GM18867 (cell line): ENCODE measurements at regions not wholly inside any gene's neighbourhood (a gene's known extent, or its start where the extent isn't known, plus 50 kb on each side); places are given as distances from the start of the nearest gene placed in this dataset.

Experiments
- ATAC-seq: cut with Tn5 transposase; IDR thresholded peaks from one replicate; pipeline ENCODE4 v1.9.1; 2021; ENCODE audit warnings: mild to moderate bottlenecking, moderate library complexity; ENCODE audit not compliant: unreplicated experiment

DNA sequence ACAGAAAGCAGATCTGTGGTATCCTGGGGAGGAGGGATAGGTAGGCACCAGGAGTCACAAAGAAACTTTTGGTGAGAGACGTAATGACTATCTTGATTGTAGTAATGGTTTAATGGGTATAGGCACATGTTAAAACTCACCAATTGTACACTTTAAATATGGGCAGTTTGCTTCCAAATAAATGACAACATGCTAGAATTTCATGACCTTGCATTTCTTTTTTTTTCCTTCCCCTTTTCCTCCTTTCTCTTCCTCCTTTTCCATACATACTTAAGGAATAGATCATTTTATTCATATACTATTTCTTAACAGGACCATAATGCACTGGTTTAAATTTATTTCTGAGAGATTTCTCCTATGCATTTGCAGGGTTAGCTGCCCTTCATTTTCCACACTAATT is 341.8 kb downstream of the TMEM182 start:
- ATAC-seq, result no peak

DNA sequence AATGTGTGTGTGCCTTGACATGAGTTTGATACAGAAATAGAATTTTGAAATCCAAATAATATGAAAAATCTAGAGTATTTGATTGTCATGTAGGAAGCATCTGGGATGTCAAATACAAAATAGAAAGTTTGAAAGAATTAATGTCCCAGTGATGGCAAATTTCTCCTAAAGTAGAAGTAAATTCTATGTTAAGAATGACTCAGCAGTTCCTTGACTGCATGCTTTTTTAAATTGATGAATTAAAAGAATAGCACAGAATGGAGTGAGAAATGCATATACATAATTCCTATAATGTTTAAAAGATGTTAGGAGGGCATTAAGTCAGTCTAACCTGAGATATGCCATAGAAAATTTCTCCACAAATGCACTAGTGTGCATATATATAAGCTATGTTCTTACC is 357.5 kb downstream of the TMEM182 start:
- ATAC-seq, result no peak

DNA sequence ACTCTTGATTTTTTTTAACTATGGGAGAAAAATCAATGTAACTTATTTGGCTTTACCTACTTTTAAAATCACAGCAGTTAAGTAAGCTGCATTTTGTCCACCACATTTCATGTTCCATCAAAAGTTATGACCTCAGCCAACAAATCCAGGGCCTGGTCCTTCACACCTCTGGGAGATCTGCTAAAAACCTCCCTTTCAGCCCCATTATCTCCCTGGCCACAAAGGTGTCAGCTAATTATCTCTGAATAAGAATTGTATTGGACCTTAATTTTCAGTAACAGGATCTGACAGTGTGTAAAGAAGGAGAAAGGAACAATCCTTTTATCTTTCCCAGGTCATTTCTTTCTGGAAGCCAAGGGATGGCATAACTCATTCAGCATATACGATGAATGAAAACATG is 359.3 kb downstream of the TMEM182 start:
- ATAC-seq, result no peak

DNA sequence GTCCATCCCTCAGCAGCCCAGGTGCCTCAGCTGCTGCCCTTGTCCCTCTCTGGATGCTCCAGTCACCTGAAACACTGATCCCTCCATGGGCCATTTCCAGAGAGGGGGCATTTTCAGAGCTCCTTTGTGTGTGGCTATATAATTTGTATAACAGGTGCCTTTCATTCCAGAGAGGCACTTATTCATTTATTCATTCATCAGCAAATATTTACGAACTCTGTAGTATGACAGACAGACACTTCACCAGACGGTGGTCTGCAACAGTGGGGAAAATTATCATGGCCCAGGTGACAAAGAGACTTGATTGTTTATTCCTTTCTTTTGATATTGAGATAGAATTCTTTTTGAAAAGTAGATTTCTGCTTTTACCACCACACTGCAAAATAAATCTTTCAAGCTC is 361.7 kb downstream of the TMEM182 start:
- ATAC-seq, result no peak

DNA sequence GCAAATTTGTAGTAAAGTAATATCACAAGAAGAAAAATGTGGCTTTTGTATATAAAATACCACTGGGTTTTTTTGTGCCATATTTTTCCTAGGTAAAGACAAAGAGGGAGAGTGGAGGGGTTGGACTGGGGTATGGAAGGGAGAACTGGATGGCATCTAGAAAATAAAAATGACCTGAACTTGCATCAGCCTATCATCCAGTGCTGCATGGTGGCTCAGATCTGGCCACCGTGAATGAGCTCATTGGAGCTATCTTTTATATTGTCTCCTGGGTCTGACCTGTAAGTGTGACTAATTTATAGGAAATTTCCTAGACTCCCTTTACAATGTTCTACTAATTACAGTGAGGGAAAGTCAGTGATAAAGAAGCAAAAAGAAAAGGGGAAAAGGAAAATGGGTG is 369.0 kb downstream of the TMEM182 start:
- no peak for ATAC-seq

DNA sequence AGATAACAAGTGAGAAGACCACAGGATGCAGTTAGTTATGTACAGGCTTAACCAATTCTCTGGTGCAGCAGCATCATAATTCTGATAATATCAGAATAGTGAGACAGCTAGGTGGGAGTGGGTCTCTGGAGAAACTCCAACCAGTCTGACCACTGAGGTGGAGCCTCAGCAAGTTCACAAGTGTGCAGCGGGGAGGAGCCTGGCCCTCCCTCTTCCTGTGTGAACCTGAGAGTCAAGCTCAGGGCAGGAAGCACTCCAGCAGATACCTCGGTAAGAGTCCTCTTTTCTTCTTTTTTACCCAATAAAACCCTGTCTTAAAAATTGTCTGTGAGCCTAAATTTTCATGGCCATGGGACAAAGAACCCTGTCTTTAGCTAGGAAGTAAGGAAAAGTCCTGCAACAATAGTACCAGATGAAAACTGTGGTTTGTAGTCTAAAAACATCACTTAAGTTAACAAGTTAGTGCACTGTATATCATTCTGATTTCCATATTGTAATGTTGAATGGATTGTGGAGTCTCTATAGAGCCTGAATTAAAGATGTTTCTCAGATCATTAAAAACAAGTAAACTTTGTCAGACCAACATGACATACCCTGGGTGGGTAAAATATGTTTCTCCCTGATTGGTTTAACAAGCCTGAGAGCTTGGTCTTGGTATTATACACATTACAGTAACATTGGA is 370.8 kb downstream of the TMEM182 start:
- peak; percentile 100 for ATAC-seq

DNA sequence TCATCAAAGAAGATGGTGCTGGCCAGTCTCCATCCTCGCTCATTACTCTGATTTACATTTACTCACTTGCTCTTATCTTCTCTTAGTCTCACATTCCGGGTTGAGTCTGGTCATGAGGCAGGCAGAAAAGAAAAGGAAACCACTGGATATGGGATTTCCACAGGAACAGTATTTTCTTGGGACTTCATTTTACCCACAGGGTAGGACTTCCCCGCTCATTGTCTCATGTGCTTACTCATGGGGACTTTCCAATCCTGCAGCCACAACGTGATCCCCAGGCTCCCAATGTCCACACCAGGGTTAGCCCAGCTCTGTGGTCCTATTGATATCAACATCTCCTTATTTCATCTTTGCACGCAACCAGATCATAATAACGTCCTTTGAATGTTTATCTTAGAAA is 373.8 kb downstream of the TMEM182 start:
- ATAC-seq, result no peak

DNA sequence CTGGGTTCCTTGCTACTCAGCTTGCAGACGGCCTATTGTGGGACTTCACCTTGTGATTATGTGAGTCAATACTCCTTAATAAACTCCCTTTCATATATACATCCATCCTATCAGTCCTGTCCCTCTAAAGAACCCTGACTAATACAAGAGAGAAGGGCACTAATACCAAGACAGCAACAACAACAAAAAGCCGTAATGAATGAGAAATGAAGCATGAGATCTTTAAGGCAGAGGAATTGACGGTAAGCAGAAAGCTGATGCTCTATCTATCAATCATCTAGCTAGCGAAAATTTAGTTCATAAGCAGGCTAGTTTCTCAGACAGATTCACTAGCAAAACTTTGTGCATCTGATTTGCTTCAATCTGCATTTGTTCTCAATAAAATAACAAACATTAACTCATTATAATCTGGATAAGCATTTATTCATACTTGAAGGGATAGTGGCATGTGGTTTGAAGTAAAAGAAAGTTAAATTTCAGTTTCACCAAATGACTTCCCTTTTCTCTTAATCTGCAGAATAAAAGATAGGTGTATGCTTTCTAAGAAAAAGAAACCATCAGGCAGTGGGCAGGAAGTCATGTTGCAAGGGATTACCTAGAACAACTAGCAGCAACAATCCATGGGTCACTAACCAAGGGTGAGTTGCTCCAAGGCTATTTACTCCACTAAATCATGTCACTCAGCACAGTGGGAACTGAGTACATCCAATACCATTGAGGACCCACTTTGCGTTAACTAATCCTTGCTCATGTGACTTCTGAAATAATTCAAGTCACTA is 376.5 kb downstream of the TMEM182 start:
- peak; percentile 78 for ATAC-seq

DNA sequence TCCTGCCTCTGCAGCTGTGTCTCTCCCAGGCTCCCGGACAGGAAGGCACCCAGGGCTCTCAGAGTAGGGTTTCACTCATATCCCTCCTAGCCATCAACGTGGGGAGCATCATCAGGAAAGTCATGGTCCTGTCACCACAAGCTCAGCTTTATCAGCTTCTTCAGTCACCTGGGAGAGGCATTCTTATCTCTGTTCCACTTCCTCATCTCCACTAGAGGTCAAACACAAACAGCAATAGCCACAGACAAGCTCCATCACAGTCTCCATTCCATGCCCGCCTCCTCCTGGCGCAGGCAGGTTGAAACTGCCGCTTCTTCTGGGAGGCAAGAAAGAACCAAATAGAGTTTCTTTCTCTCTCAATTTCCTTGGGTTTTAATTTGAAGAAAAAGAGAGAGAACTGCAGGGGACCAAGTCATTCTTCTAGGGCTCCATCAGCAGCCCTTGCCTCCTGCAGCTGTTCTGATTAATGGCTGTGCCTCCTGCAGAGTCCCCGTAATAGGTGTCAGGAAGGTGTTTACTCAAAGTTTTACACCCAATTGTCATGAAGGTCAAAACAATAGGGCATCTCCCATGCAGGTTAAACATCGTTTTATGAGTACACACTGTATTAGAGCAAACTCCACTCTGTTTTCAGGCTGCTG is 377.9 kb downstream of the TMEM182 start:
- peak; percentile 39 for ATAC-seq

DNA sequence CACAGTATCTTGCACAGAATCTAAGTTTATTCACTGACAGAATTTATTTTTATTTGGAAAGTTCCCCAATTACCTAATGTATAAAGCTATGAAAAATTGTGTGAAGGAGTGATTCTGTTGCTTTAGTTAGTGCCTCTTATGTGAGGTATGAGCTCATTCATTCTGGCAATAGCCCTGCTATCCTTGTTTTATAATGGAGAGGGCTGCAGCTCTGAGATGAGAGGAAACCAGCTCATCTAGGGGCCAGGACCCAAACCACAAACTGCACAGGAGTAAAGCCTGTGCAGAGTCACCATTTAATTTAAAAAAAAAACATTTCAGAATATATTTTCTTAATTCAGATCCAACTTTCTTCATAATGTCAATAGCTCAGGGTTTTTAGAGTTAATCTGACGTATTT is 383.0 kb downstream of the TMEM182 start:
- ATAC-seq, result no peak

DNA sequence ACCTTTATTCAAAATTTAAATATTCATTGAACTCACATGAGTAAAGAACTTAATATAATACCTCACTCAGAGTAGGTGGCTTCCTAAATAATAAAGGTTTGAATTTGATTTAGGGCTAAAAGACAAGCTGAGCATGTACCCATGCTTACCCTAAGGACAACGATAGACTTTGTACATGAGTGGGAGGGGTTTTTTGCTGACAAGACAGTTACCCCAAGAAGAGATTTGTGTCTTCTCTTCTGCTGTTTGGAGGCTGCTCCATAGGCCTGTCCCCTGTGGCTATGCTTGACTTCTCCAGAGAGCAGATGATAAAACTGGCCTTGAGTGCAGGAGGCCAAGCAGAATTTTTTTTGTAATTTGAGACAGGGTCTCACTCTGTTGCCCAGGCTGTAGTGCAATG is 383.9 kb downstream of the TMEM182 start:
- ATAC-seq, result no peak

DNA sequence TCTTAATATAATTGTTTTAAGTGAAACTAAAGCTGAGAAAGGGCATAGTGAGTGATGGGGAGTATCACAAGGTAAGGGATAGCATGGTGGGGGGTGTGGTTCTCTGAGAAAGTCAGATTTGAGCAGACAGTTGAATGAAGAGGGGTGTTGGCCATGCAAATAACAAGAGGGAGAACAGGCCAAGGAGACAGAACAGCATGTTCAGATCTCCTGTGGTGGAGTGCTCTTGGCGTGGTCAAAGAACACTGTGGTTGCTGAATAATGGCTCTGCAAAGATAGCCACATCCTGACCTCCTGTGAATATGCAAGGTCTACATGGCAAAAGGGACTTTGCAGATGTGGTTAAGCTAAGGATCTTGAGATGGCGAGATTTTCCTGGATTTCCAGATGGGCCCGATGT is 389.2 kb downstream of the TMEM182 start:
- ATAC-seq, result no peak

DNA sequence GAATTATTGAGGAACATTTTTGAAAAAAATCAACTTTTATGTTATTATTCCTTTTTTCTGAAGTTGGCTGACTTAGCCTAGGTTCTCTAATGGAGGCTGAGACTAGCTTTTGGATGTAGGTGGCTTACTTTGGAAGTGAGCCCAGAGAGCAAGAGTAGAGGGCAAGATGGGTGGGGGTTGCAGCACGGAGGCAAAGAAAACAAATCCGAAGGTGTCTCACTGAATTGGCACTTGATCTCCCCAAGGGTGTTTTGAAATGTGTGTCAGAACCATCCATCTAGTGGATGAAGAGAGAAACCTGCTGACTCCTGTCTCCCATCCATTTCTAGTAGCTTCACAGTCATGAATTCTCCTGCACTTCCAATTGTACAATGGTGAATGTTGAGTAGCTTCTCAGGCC is 390.7 kb downstream of the TMEM182 start:
- ATAC-seq, result no peak

DNA sequence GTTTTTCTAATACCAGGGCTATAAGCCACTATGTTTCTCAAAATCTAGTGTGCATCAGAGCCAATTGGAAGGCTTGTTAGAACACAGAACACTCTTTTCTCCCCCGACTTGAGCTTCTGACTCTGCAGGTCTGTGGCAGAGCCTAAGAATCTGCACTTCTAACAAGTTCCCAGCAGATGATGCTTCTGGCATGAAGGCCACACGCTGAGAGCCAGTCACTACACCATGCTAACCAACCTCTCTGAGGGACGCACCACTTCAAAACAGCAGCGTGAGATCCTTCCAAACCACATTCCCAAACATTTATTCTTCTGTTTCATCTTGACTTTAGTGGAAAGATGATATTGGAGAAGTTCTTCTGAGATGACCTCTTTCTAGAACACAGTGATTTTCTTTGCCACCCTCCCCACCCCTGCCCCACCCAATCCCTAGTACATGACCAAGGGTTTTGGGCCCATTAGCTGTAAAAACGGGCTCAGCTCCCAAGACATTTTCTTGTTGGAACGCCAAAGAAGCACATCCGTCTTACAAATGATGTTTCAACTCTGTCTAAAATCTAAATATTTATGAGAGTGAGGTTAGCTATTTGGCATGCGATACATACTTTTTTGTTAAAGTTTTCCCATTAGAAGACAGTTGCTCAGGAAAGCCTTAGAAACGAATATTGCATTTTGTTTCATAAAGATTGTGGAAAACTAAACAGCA is 391.9 kb downstream of the TMEM182 start:
- ATAC-seq, result no peak

DNA sequence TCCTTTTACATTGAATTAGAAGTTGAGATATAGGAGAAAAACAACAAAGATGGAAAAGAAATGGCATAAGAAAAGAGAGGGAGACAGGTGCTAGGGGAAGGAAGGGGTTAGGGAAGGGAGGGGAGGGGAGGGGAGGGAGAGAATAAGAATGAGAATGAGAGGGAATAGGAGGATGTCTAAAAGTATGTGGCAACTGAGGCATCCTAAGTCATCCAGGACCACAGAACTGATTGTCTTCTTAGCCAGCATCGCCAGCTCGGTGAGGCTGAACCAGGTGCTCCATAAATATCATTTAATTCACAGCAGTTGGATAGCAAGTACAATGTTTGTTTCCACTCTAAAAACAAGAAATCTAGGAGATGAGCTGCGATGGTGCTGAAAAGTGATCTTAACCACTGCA is 393.5 kb downstream of the TMEM182 start:
- ATAC-seq, result no peak

DNA sequence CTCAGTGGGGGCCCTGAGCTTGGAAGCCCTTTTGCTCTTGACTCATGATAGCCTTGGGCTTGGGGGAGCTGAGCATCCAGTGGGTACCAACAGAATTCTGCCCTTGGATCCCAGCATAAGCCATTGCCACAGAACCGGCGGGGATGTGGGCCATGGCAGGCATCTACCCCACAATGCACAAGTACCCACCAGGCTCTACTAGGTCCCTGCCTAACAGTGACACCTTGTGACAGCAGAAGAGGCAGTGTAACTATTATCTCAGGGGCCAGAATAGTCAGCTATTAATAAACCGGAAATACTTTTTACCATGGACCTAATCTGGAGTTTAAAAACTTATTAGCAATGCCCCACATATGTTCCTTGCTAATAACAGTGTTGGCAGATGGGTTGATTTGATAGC is 397.2 kb downstream of the TMEM182 start:
- ATAC-seq, result no peak

DNA sequence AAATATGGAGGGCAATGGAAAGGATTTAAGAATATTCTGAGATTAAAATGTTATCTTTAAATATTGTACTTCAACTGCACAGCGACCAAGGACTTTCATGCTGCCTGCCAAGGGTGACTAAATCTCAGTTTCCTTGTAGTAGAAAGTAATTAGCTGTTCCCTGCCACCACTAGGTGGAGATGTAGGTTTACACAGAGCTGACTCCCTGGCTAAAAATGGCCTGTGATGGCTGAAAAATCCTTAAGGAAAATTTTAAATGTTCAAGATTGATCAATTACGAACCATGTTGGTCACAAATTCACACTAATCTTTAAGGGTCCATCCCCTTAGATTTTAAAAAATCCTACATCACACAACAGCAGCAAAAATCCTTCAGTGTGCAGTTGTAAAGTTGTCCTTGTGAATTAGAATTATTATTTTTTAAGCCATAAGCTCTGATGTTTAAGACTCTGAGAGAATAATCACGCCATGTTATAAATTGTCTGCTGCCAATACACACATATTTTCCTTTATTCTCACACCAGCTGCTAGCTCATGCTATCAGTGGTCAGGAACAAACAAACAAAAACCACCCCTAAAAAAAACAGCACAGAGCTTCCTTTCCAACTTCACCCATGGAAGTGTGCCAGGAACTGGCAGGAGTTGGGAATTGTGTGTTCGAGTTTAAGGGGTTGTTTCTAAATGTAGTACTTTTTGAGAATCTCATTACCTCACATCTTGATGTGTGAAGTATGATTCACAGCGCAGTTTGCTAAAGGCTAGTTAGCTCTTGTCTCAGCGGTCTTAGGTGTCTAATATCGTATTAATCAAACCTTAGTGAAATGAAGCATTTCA is 399.8 kb downstream of the TMEM182 start:
- ATAC-seq, result peak; percentile 80

DNA sequence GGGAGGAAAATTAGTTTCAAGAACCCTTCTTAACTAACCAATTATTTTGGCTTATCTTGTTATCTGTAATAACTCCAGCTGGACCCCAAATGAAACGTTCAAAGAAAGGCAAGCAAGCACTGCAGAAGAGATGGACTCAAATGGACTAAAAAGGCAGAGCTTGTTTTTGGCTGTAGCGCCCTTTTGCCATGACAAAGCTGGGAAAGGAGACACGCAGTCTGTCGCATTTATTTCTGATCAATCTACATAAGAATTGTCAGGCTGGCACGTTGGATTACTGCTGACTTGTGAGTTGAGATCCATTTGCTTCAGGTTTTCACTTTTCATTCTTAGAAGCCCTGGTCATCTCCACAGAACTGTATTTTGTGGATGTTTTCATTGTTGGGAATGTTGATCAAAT is 402.9 kb downstream of the TMEM182 start:
- no peak for ATAC-seq

DNA sequence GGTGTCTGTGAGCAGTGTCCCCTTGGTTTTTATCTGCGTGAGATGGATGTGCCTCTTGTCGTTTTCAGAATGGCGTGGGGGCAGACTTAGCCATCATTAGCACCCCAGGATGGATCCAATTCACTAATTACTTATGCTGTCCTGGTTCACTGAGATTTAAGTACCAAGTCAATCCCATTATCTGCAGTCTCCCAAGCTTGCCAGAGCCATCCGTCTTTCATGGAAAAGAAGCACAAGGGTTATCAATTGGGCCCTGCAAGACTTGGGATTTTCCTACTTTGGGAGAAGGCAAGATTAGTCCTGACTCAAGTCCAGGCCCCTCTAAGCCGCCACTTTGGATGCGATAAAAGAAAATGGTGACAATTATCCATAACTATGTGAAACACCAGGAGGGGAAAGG is 404.0 kb downstream of the TMEM182 start:
- ATAC-seq, result no peak

DNA sequence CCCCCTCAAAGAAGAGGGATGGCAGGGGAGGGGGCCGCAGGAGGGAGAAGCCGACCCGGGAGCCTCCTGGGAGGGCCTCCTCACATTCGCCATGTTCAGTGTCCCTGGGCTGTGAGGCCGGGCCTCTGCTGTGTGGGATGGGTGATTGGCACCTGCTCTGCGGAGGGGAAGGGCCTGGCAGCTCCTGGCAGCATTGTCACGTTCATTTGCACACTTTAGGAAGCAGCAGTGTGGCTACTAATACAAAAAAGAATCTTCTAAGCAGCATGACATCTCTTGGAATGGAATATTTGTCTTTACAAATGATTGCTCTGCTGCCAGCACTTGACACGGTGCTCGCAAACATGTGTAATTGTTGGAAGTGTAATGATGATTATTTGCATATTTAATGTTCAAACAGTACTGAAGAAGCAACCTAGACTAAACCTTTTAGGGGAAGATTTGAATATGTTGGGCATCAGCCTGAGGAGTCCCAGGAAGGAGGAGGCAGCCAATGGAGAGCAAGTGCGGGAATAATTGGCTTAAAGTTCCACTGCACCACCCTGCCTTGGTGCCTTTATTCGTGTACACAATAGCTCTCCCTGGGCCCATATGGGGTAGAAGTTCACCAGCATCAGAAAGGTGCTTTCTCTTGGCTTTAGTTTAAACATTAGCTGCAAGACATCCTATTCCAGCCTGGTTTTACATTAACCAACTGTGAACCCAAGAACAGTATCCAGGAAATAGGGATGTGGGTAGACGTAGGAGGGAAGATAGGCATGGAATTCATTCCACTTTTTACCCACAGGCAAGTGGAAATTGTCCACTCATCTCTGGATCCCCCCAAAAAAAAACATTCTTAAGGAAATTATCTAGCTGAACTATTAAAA is 404.9 kb downstream of the TMEM182 start:
- ATAC-seq, result no peak
